MCF 10A (cell line): ENCODE measurements at regions not wholly inside any gene's neighbourhood (a gene's known extent, or its start where the extent isn't known, plus 50 kb on each side); places are given as distances from the start of the nearest gene placed in this dataset.
A peak's percentile ranks its signal among the peaks of the same experiment; 100 is the strongest.

Source experiments
- BruUV-seq: library from RNA; stranded (reverse); fragments of 400-500 nt; replicated peaks from 2 replicates; lab custom pipeline; 2021; lab: Mats Ljungman, UMichigan
- CTCF ChIA-PET: fragments of 300-600 bp; sonication (Branson Sonifier 250); formaldehyde crosslinking; extraction: SDS; loops from one replicate; lab custom pipeline; 2021; ENCODE audit warnings: antibody characterized with exemption, inconsistent platforms; lab: Yijun Ruan, JAX
- POLR2A ChIA-PET: fragments of 300-600, 350-650 bp; sonication (Branson Sonifier 250); formaldehyde crosslinking; extraction: SDS; loops from one replicate; lab custom pipeline; 2020; ENCODE audit warnings: antibody characterized with exemption, inconsistent platforms; lab: Yijun Ruan, JAX
- DNase-seq: peaks from one replicate; pipeline ENCODE4 v3.0.0-alpha.2; 2018; ENCODE audit not compliant: unreplicated experiment
- H3K27ac Mint-ChIP-seq: one replicate; pipeline ENCODE4 v1.8.0; 2022; ENCODE audit warnings: mild to moderate bottlenecking, low read depth, mixed read lengths; ENCODE audit not compliant: unreplicated experiment
- H3K27me3 Mint-ChIP-seq: one replicate; pipeline ENCODE4 v1.8.0; 2022; ENCODE audit warnings: mixed read lengths; ENCODE audit not compliant: insufficient read depth, unreplicated experiment
- H3K36me3 Mint-ChIP-seq: one replicate; pipeline ENCODE4 v1.8.0; 2022; ENCODE audit warnings: mild to moderate bottlenecking, moderate library complexity, mixed read lengths; ENCODE audit not compliant: insufficient read depth, unreplicated experiment
- H3K4me1 Mint-ChIP-seq: one replicate; pipeline ENCODE4 v1.8.0; 2022; ENCODE audit warnings: mixed read lengths; ENCODE audit not compliant: insufficient read depth, unreplicated experiment
- H3K4me3 Mint-ChIP-seq: one replicate; pipeline ENCODE4 v1.8.0; 2022; ENCODE audit warnings: mild to moderate bottlenecking, moderate library complexity, mixed read lengths; ENCODE audit not compliant: unreplicated experiment
- H3K9me3 Mint-ChIP-seq: one replicate; pipeline ENCODE4 v1.8.0; 2022; ENCODE audit warnings: mixed read lengths; ENCODE audit not compliant: unreplicated experiment
- intact Hi-C: fragments of 100-400 bp; cut with micrococcal nuclease; formaldehyde crosslinking; loops from 2 replicates; pipeline ENCODE4 v1.14.1; 2022
- TF ChIP-seq, protein P1 (sequence below): fragments of 200-600 bp; IDR thresholded peaks from one replicate; pipeline ENCODE4 v1.8.0; 2022; ENCODE audit warnings: antibody characterized with exemption, mild to moderate bottlenecking; ENCODE audit not compliant: unreplicated experiment

DNA sequence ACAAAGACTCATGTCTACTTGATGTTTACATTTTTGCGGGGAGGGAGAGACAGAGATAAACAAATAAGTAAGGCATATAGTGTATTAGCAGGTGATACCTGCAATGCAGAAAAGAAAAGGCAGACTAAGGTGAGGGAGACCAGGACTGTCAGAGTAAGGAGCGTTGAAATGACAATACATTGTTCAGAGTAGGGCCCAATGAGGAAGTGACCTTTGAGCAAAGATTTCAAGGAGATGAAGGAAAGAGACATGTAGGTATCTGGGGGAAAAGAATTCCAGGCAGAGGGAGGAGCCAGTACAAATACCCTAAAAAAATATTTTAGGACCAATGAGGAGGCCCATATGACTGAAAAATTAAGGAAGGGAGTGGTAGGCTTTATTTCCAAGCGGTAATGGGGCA, 162.7 kb upstream of the PRSS1 start:
- Mint-ChIP-seq H3K9me3 (no peaks in the 10 kb centered on the region), H3K4me1 (peaks cover 11% of the 10 kb centered on the region), H3K4me3 (no peak overlapping the region), H3K27ac (no peak overlapping the region), H3K27me3 (no peaks in the 10 kb centered on the region), H3K36me3 (no peaks in the 10 kb centered on the region)
- DNase-seq = no peak
- TF ChIP-seq, protein P1, sequence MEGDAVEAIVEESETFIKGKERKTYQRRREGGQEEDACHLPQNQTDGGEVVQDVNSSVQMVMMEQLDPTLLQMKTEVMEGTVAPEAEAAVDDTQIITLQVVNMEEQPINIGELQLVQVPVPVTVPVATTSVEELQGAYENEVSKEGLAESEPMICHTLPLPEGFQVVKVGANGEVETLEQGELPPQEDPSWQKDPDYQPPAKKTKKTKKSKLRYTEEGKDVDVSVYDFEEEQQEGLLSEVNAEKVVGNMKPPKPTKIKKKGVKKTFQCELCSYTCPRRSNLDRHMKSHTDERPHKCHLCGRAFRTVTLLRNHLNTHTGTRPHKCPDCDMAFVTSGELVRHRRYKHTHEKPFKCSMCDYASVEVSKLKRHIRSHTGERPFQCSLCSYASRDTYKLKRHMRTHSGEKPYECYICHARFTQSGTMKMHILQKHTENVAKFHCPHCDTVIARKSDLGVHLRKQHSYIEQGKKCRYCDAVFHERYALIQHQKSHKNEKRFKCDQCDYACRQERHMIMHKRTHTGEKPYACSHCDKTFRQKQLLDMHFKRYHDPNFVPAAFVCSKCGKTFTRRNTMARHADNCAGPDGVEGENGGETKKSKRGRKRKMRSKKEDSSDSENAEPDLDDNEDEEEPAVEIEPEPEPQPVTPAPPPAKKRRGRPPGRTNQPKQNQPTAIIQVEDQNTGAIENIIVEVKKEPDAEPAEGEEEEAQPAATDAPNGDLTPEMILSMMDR = no peak
- CTCF ChIA-PET = interaction anchor here (0.7 to 7.0 kb wide), 17 partner anchors 8 to 227 kb away, joined by 3 to 92 read pairs (median 9); no protein-coding TSS in a partner anchor
- intact Hi-C loops = loop anchor here (1.0 kb wide), 1 partner anchor 51 kb away; no protein-coding TSS in a partner anchor
- POLR2A ChIA-PET = interaction anchor here (0.8 to 1.5 kb wide), 2 partner anchors 10 to 89 kb away, joined by 4 read pairs; no protein-coding TSS in a partner anchor
- BruUV-seq = no TSS peak

DNA sequence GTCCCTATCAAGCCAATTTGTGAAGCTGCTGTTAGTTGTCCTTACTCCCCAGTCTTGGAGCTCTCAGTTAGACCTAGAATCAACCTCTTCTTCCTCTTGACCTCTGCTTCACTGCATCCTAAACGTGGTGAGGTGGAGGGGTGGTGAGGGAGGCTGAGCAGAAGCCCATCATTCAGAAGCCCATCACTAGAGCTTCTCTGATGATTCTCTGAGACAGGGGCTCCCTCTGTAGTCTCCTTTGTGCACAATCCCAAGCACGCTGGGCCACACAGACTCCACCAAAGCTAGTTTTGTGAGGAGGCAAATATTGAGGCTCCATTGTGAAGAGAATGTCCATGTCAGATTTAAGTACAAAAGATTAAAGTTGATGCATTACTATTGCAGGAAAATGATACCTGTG, 163.8 kb upstream of the PRSS1 start:
- no peaks in the 10 kb centered on the region for H3K9me3 Mint-ChIP-seq
- no peaks in the 10 kb centered on the region for H3K27me3 Mint-ChIP-seq
- peaks cover 17% of the 10 kb centered on the region for H3K4me1 Mint-ChIP-seq
- H3K36me3 Mint-ChIP-seq = no peaks in the 10 kb centered on the region
- POLR2A ChIA-PET = interaction anchor here (0.9 kb wide), 1 partner anchor 12 kb away, joined by 3 read pairs; no protein-coding TSS in a partner anchor
- TF ChIP-seq, protein P1 = no peak
- no peak overlapping the region for H3K4me3 Mint-ChIP-seq
- BruUV-seq = no TSS peak
- no peak overlapping the region for H3K27ac Mint-ChIP-seq
- CTCF ChIA-PET = interaction anchor here (0.6 to 6.1 kb wide), 10 partner anchors 11 to 193 kb away, joined by 3 to 56 read pairs (median 4); no protein-coding TSS in a partner anchor
- intact Hi-C loops = no loop called here
- no peak for DNase-seq

GRCh38 chr7:142584765-142585164, 164.5 kb upstream of the PRSS1 start:
- Mint-ChIP-seq H3K9me3 (no peaks in the 10 kb centered on the region), H3K27me3 (no peaks in the 10 kb centered on the region), H3K36me3 (no peaks in the 10 kb centered on the region), H3K4me1 (peaks cover 17% of the 10 kb centered on the region), H3K27ac (no peak overlapping the region), H3K4me3 (no peak overlapping the region)
- intact Hi-C loops = no loop called here
- TF ChIP-seq, protein P1 = no peak
- BruUV-seq = no TSS peak
- CTCF ChIA-PET = interaction anchor here (0.6 to 6.1 kb wide), 11 partner anchors 10 to 194 kb away, joined by 3 to 56 read pairs (median 4); no protein-coding TSS in a partner anchor
- DNase-seq = no peak
- POLR2A ChIA-PET = no interaction called here

DNA sequence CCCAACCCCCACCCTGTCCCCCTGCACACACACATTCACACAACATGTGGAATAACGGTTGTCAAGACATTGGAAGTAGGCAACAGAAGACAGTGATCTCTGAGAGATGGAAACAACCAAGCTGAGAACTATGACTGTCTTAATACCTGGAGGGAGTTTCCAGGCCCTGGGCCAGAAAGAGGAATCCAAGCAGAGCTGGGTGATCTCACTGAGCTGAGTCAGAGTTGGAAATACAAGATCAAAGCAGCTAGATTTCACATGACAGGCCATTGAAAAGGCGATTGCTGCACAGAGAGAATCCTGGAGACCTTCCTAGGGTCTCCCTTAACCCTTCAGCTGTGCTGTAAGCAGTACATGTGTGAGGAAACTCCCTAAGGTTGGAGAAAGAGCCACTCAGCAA, 165.8 kb upstream of the PRSS1 start:
- H3K4me1 Mint-ChIP-seq = peaks cover 17% of the 10 kb centered on the region
- BruUV-seq = no TSS peak
- POLR2A ChIA-PET = interaction anchor here (0.5 to 2.0 kb wide), 4 partner anchors 13 to 1151 kb away, joined by 3 to 7 read pairs (median 5); no protein-coding TSS in a partner anchor
- TF ChIP-seq, protein P1 = no peak
- no peaks in the 10 kb centered on the region for H3K36me3 Mint-ChIP-seq
- peak overlapping the region; percentile 28 for H3K27ac Mint-ChIP-seq
- no peaks in the 10 kb centered on the region for H3K27me3 Mint-ChIP-seq
- DNase-seq = peak; percentile 91
- H3K9me3 Mint-ChIP-seq = no peaks in the 10 kb centered on the region
- CTCF ChIA-PET = interaction anchor here (0.5 to 6.1 kb wide), 13 partner anchors 12 to 419 kb away, joined by 3 to 56 read pairs (median 4); no protein-coding TSS in a partner anchor
- no peak overlapping the region for H3K4me3 Mint-ChIP-seq
- intact Hi-C loops = loop anchor here (2.0 kb wide), 1 partner anchor 27 kb away; no protein-coding TSS in a partner anchor
